Ovary (tissue), 7 donors: ENCODE measurements at regions not wholly inside any gene's neighbourhood (a gene's known extent, or its start where the extent isn't known, plus 50 kb on each side); places are given as distances from the start of the nearest gene placed in this dataset.

Source experiments
- DNase-seq, 5 donors: peaks; one replicate each; pipeline ENCODE4 v3.0.0-alpha.2; 2019 to 2020
- H3K27ac ChIP-seq, 2 donors: fragments of 200-600 bp; one replicate each; pipeline versions ENCODE4 v1.5.1 to v1.8.0; 2019 to 2022
- H3K27me3 ChIP-seq: fragments of 200-600 bp; one replicate; pipeline ENCODE4 v1.8.0; 2022
- H3K36me3 ChIP-seq: fragments of 200-600 bp; sonication (generic); one replicate; pipeline ENCODE4 v1.5.1; 2019
- H3K4me1 ChIP-seq: one replicate; pipeline ENCODE4 v1.8.1; 2013; ENCODE audit warnings: mild to moderate bottlenecking, moderate library complexity; ENCODE audit not compliant: insufficient read depth
- H3K4me3 ChIP-seq: fragments of 200-600 bp; sonication (generic); one replicate; pipeline ENCODE4 v1.5.1; 2017
- H3K9me3 ChIP-seq, 2 donors: fragments of 200-600 bp in 1 of 2; sonication (generic) in 1 of 2; one replicate each; pipeline versions ENCODE4 v1.5.1 to v1.8.1; 2013 to 2019; ENCODE audit warnings: mild to moderate bottlenecking in 1 of 2, moderate library complexity in 1 of 2
- CTCF ChIP-seq, 3 donors: fragments of 450-650 bp in 2 of 3; fragments of 200-600 bp in 1 of 3; IDR thresholded peaks; one replicate each; pipeline versions ENCODE4 v1.5.1 to v1.8.0; 2016 to 2022; ENCODE audit warnings: antibody characterized with exemption in 3 of 3, mild to moderate bottlenecking in 1 of 3
- EP300 ChIP-seq: sonication (generic); formaldehyde crosslinking; IDR thresholded peaks from one replicate; pipeline ENCODE4 v1.6.1; 2017; ENCODE audit warnings: antibody characterized with exemption
- POLR2A ChIP-seq: fragments of 450-650 bp; IDR thresholded peaks from one replicate; pipeline ENCODE4 v1.6.1; 2017; ENCODE audit warnings: antibody characterized with exemption, mild to moderate bottlenecking, moderate library complexity
- WGBS, 3 donors: extraction: QIAGEN DNeasy Blood & Tissue Kit in 1 of 3; methylation state at CpG; one replicate each; pipeline versions ENCODE4 v1.1.5 to v1.1.7; 2013 to 2017; 5-methylcytosine and 5-hydroxymethylcytosine counted together
- intact Hi-C, 4 donors: fragments of 100-400 bp; cut with DNase I; formaldehyde crosslinking; loops; one replicate each; pipeline versions ENCODE4 v1.11.0 to v1.15.1; 2022 to 2023
- donor health status: DM: no; HTN: no; CAD: no; lungs with moderate emphysema.
- donor health status: DM: no; HTN: no; CAD: no.
- donor health status: Bipolar disorder and iron deficiency.
- donor health status: DM: no; HTN: no; CAD: no.
- donor health status: DM: yes; HTN: yes; CAD: no.

- Histone ChIP-seq H3K9me3 (no peaks in the 10 kb centered on the region), H3K27me3 (no peaks in the 10 kb centered on the region), H3K4me1 (no peaks in the 10 kb centered on the region), H3K4me3 (no peak overlapping the region), H3K27ac (no peak overlapping the region), H3K36me3 (no peaks in the 10 kb centered on the region)
- TF ChIP-seq POLR2A: no peak
- TF ChIP-seq EP300: no peak
- TF ChIP-seq CTCF (IDR thresholded peaks at IDR 0.05): no peak
- WGBS, 3 donors: 16 to 26% (median 17%) methylated on average over 7 of the region's 7 CpGs
- intact Hi-C loops: no loop called here
- no peak for DNase-seq
These were observed 613.5 kb downstream of the SOX6 start for GRCh38 chr11:15742626-15743519.

GRCh38 chr11:15744693-15745092 is 611.7 kb downstream of the SOX6 start:
- 89 to 94% (median 92%) methylated on average over 3 of the region's 3 CpGs for WGBS, 3 donors
- Histone ChIP-seq H3K4me3 (no peak overlapping the region), H3K36me3 (no peaks in the 10 kb centered on the region), H3K9me3 (no peaks in the 10 kb centered on the region), H3K4me1 (no peaks in the 10 kb centered on the region), H3K27me3 (no peaks in the 10 kb centered on the region), H3K27ac (no peak overlapping the region)
- intact Hi-C loops: no loop called here
- no peak for DNase-seq
- TF ChIP-seq EP300: no peak
- TF ChIP-seq CTCF (IDR thresholded peaks at IDR 0.05): no peak
- no peak for TF ChIP-seq POLR2A

- Histone ChIP-seq H3K36me3 (no peaks in the 10 kb centered on the region), H3K27ac (no peak overlapping the region), H3K9me3 (no peaks in the 10 kb centered on the region), H3K4me1 (no peaks in the 10 kb centered on the region), H3K27me3 (no peaks in the 10 kb centered on the region), H3K4me3 (no peak overlapping the region)
- no peak for TF ChIP-seq POLR2A
- TF ChIP-seq EP300: no peak
- no peak for TF ChIP-seq CTCF (IDR thresholded peaks at IDR 0.05)
- DNase-seq: no peak
- WGBS, 3 donors: 88 to 96% (median 94%) methylated on average over 2 of the region's 2 CpGs
- intact Hi-C loops: no loop called here
These were observed 611.1 kb downstream of the SOX6 start for GRCh38 chr11:15745266-15745665.

GRCh38 chr11:15747671-15748070 is 608.7 kb downstream of the SOX6 start:
- no peak for TF ChIP-seq POLR2A
- TF ChIP-seq CTCF (IDR thresholded peaks at IDR 0.05): no peak
- TF ChIP-seq EP300: no peak
- no peak overlapping the region for H3K27ac ChIP-seq
- no peaks in the 10 kb centered on the region for H3K27me3 ChIP-seq
- H3K4me1 ChIP-seq: no peaks in the 10 kb centered on the region
- no peak for DNase-seq
- no peaks in the 10 kb centered on the region for H3K9me3 ChIP-seq
- H3K36me3 ChIP-seq: no peaks in the 10 kb centered on the region
- 57 to 78% (median 74%) methylated on average over 2 of the region's 2 CpGs for WGBS, 3 donors
- no peak overlapping the region for H3K4me3 ChIP-seq
- intact Hi-C loops: no loop called here
